ENCODE measurements at regions not wholly inside any gene's neighbourhood (a gene's known extent, or its start where the extent isn't known, plus 50 kb on each side); places are given as distances from the start of the nearest gene placed in this dataset.

GRCh38 chrX:118177708-118178107 is 61.1 kb upstream of the KLHL13 start:
- TF ChIP-seq POLR2AphosphoS5 (IDR thresholded peaks at IDR 0.05; ENCODE audit: low read depth): no peak
- no peak for TF ChIP-seq CTCF (conservative IDR thresholded peaks at IDR 0.05; ENCODE audit: low read depth in 2 of 2)
- TF ChIP-seq EZH2 (IDR thresholded peaks at IDR 0.05; ENCODE audit: low read depth, unreplicated experiment): no peak
- no peak for TF ChIP-seq NANOG (IDR thresholded peaks at IDR 0.05; ENCODE audit: borderline replicate concordance)
- no peak for TF ChIP-seq STAT1 (IDR thresholded peaks at IDR 0.05; ENCODE audit: unreplicated experiment)
- TF ChIP-seq REST (IDR thresholded peaks at IDR 0.05; ENCODE audit: unreplicated experiment): no peak
- TF ChIP-seq JUNB (IDR thresholded peaks at IDR 0.05; ENCODE audit: unreplicated experiment): no peak
- no peak for TF ChIP-seq CREB1 (CRISPR knock-in tag; IDR thresholded peaks at IDR 0.05; ENCODE audit: low read depth)
- TF ChIP-seq EZH2phosphoT487 (IDR thresholded peaks at IDR 0.05; ENCODE audit: unreplicated experiment): no peak
- TF ChIP-seq ETS1 (IDR thresholded peaks at IDR 0.05): no peak
- TF ChIP-seq ZNF331 (CRISPR knock-in tag; IDR thresholded peaks at IDR 0.05; ENCODE audit: low read depth): no peak
- TF ChIP-seq ZNF114 (CRISPR knock-in tag; IDR thresholded peaks at IDR 0.05): no peak

Data from GM23338 (cell line).